Adrenal gland (tissue), 9 donors: ENCODE measurements at regions not wholly inside any gene's neighbourhood (a gene's known extent, or its start where the extent isn't known, plus 50 kb on each side); places are given as distances from the start of the nearest gene placed in this dataset.

Experiments used
- DNase-seq, 7 donors: peaks; one replicate each; pipeline ENCODE4 v3.0.0-alpha.2; 2019 to 2020
- H3K27ac ChIP-seq, 5 donors: fragments of 200-600 bp; sonication (generic) in 4 of 5; 1 replicate in 3 of 5; 2 replicates in 2 of 5; pipeline versions ENCODE4 v1.5.1 to v1.8.0; 2016 to 2020; ENCODE audit warnings: mild to moderate bottlenecking in 1 of 5
- H3K27me3 ChIP-seq: fragments of 200-600 bp; 2 replicates; pipeline ENCODE4 v1.8.0; 2021
- H3K36me3 ChIP-seq, 2 donors: fragments of 200-600 bp; replicated peaks in 1 of 2; 1 replicate in 1 of 2; 2 replicates in 1 of 2; pipeline versions ENCODE4 v1.5.1 to v1.8.0; 2018 to 2022
- H3K4me1 ChIP-seq, 2 donors: fragments of 200-600 bp; replicated peaks in 1 of 2; 1 replicate in 1 of 2; 2 replicates in 1 of 2; pipeline versions ENCODE4 v1.5.1 to v1.8.0; 2018 to 2021
- H3K4me3 ChIP-seq, 4 donors: fragments of 200-600 bp; sonication (generic) in 3 of 4; one replicate each; pipeline ENCODE4 v1.5.1; 2016 to 2018
- H3K9me3 ChIP-seq, 3 donors: fragments of 200-600 bp; sonication (generic) in 1 of 3; replicated peaks in 1 of 3; 1 replicate in 2 of 3; 2 replicates in 1 of 3; pipeline versions ENCODE4 v1.5.1 to v1.8.0; 2016 to 2021
- POLR2A ChIP-seq, 2 donors: fragments of 450-650 bp; IDR thresholded peaks; one replicate each; pipeline ENCODE4 v1.6.1; 2017; ENCODE audit warnings: antibody characterized with exemption in 2 of 2, mild to moderate bottlenecking in 2 of 2, moderate library complexity in 1 of 2
- WGBS, 4 donors: extraction: QIAGEN DNeasy Blood & Tissue Kit in 2 of 4; methylation state at CpG; one replicate each; pipeline versions ENCODE4 v1.1.5 to v1.1.7; 2013 to 2017; 5-methylcytosine and 5-hydroxymethylcytosine counted together
- intact Hi-C, 2 donors: fragments of 100-400 bp; cut with DNase I; formaldehyde crosslinking; loops; one replicate each; pipeline versions ENCODE4 v1.14.1 to v1.15.0; 2022 to 2023
- TF ChIP-seq, protein P1 (sequence below), 6 experiments: fragments of 450-650 bp in 4 of 6; fragments of 200-600 bp in 2 of 6; sonication (generic) in 1 of 6; IDR thresholded peaks; 1 replicate in 5 of 6; 2 replicates in 1 of 6; pipeline versions ENCODE4 v1.5.1 to v1.8.0; 2016 to 2021; ENCODE audit warnings: antibody characterized with exemption in 6 of 6, mild to moderate bottlenecking in 2 of 6, moderate library complexity in 1 of 6
- donor health status: healthy with polysubstance abuse.
- donor health status: Bipolar disorder and iron deficiency.
- donor health status: DM: yes; HTN: yes; CAD: no.
- donor health status: DM: no; HTN: no; CAD: no.
- donor health status: DM: no; HTN: no; CAD: no.

GRCh38 chr6:165814679-165815078, 151.6 kb upstream of the PDE10A start:
- H3K4me3 ChIP-seq = no peak overlapping the region
- no peaks in the 10 kb centered on the region for H3K4me1 ChIP-seq
- intact Hi-C loops = no loop called here
- TF ChIP-seq, protein P1, sequence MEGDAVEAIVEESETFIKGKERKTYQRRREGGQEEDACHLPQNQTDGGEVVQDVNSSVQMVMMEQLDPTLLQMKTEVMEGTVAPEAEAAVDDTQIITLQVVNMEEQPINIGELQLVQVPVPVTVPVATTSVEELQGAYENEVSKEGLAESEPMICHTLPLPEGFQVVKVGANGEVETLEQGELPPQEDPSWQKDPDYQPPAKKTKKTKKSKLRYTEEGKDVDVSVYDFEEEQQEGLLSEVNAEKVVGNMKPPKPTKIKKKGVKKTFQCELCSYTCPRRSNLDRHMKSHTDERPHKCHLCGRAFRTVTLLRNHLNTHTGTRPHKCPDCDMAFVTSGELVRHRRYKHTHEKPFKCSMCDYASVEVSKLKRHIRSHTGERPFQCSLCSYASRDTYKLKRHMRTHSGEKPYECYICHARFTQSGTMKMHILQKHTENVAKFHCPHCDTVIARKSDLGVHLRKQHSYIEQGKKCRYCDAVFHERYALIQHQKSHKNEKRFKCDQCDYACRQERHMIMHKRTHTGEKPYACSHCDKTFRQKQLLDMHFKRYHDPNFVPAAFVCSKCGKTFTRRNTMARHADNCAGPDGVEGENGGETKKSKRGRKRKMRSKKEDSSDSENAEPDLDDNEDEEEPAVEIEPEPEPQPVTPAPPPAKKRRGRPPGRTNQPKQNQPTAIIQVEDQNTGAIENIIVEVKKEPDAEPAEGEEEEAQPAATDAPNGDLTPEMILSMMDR (IDR thresholded peaks at IDR 0.05) = no peak
- TF ChIP-seq POLR2A (IDR thresholded peaks at IDR 0.05) = no peak
- 94 to 97% (median 95%) methylated on average over 10 of the region's 10 CpGs for WGBS, 4 donors
- no peak overlapping the region for H3K27ac ChIP-seq
- no peak for DNase-seq
- no peaks in the 10 kb centered on the region for H3K27me3 ChIP-seq
- no peaks in the 10 kb centered on the region for H3K36me3 ChIP-seq
- no peaks in the 10 kb centered on the region for H3K9me3 ChIP-seq

- WGBS, 4 donors = 81 to 97% (median 88%) methylated on average over 7 of the region's 7 CpGs
- H3K4me1 ChIP-seq = no peaks in the 10 kb centered on the region
Measured at GRCh38 chr6:165811512-165811911, 148.5 kb upstream of the PDE10A start.

GRCh38 chr6:165808021-165808420, 145.0 kb upstream of the PDE10A start:
- H3K27ac ChIP-seq = no peak overlapping the region
- H3K36me3 ChIP-seq = no peaks in the 10 kb centered on the region
- H3K9me3 ChIP-seq = no peaks in the 10 kb centered on the region
- no peak overlapping the region for H3K4me3 ChIP-seq
- 87 to 95% (median 90%) methylated on average over 10 of the region's 10 CpGs for WGBS, 4 donors
- TF ChIP-seq, protein P1 (IDR thresholded peaks at IDR 0.05) = no peak
- TF ChIP-seq POLR2A (IDR thresholded peaks at IDR 0.05) = no peak
- DNase-seq = no peak
- no peaks in the 10 kb centered on the region for H3K4me1 ChIP-seq
- H3K27me3 ChIP-seq = no peaks in the 10 kb centered on the region
- intact Hi-C loops = no loop called here

More at GRCh38 chr6:165811512-165811911, 148.5 kb upstream of the PDE10A start:
- no peaks in the 10 kb centered on the region for H3K36me3 ChIP-seq
- intact Hi-C loops = no loop called here
- DNase-seq = no peak
- H3K9me3 ChIP-seq = no peaks in the 10 kb centered on the region
- no peak for TF ChIP-seq POLR2A (IDR thresholded peaks at IDR 0.05)
- TF ChIP-seq, protein P1 (IDR thresholded peaks at IDR 0.05) = no peak
- H3K27me3 ChIP-seq = no peaks in the 10 kb centered on the region
- H3K4me3 ChIP-seq = no peak overlapping the region
- H3K27ac ChIP-seq = no peak overlapping the region

DNA sequence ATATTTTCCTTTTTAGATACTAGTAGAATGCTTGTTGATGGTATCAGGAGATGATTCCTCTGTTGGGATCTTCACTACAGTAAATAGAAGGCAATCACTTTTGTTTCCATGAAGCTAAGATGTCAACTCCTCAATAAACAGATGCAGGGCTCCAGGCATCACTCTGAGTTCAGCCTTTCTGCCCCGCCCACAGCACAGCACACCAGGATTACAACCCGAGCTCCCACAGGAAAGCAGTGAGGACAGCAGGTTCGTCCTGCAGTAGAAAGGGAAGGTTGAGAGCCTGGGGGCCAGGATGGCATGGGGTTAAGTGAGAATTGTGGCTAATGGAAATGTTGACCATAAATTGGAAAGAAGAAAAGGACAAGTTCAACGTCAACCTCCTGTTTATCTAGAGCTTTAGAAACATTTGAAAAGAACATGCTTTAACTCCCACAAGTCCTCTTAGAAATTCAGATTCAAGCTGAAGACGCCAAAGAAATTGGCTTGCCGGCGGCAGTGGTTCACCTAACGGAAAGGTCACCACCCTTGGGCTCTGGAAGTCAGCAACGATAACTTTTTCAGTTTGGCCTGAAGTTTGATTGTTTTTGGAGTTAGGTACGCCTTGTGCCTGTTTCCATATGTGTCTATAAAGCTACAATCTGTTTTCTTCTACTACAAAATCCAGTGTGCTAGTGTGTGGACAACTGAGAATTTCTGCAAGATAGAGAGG, 144.4 kb upstream of the PDE10A start:
- TF ChIP-seq POLR2A (IDR thresholded peaks at IDR 0.05) = no peak
- TF ChIP-seq, protein P1 (IDR thresholded peaks at IDR 0.05) = no peak
- no peak overlapping the region for H3K27ac ChIP-seq

More for the DNA sequence above, 144.4 kb upstream of the PDE10A start:
- DNase-seq = no peak
- Histone ChIP-seq H3K9me3 (no peaks in the 10 kb centered on the region), H3K4me1 (no peaks in the 10 kb centered on the region), H3K36me3 (no peaks in the 10 kb centered on the region), H3K4me3 (no peak overlapping the region), H3K27me3 (no peaks in the 10 kb centered on the region)
- WGBS, 4 donors = 74 to 82% (median 77%) methylated on average over 10 of the region's 10 CpGs
- intact Hi-C loops = no loop called here
